H1 (cell line): ENCODE measurements at regions not wholly inside any gene's neighbourhood (a gene's known extent, or its start where the extent isn't known, plus 50 kb on each side); places are given as distances from the start of the nearest gene placed in this dataset.

ENCODE experiments used
- CTCF ChIA-PET: fragments of 300-600 bp; sonication (Branson Sonifier 250); formaldehyde crosslinking; loops from one replicate; lab custom pipeline; 2021; ENCODE audit not compliant: partially characterized antibody; lab: Charles Lee
- POLR2A ChIA-PET: fragments of 300-600 bp; sonication (Branson Sonifier 250); formaldehyde crosslinking; loops from one replicate; lab custom pipeline; 2021; ENCODE audit warnings: inconsistent platforms; ENCODE audit not compliant: partially characterized antibody; lab: Charles Lee
- DNase-seq, 2 experiments: peaks; one replicate each; pipeline versions ENCODE4 v3.0.0 to v3.0.0-alpha.2; 2010 to 2022; ENCODE audit warnings: low spot score in 2 of 2, low read depth in 1 of 2, mixed read lengths in 1 of 2
- FAIRE-seq: peaks from 2 replicates; lab custom pipeline; 2011; peaks lifted over from hg19 to GRCh38; lab: Jason Lieb, UNC
- H2AFZ ChIP-seq: 2 replicates; pipeline ENCODE4 v1.8.1; 2012; ENCODE audit warnings: low read length, inconsistent platforms
- H2AK5ac ChIP-seq: 2 replicates; pipeline ENCODE4 v1.6.1; 2013; ENCODE audit warnings: low read depth, low read length
- H2BK120ac ChIP-seq: replicated peaks from 2 replicates; pipeline ENCODE3; 2013; ENCODE audit warnings: low read depth, low read length, inconsistent platforms
- H2BK12ac ChIP-seq: 2 replicates; pipeline ENCODE4 v1.6.1; 2013; ENCODE audit warnings: low read depth, low read length
- H2BK15ac ChIP-seq: 2 replicates; pipeline ENCODE4 v1.6.1; 2013; ENCODE audit warnings: low read length
- H2BK20ac ChIP-seq: 2 replicates; pipeline ENCODE4 v1.6.1; 2013; ENCODE audit warnings: low read length
- H2BK5ac ChIP-seq: 2 replicates; pipeline ENCODE4 v1.6.1; 2013; ENCODE audit warnings: low read depth, low read length
- H3K14ac ChIP-seq: 2 replicates; pipeline ENCODE4 v1.6.1; 2013; ENCODE audit warnings: inconsistent platforms; ENCODE audit not compliant: insufficient read length
- H3K18ac ChIP-seq: 2 replicates; pipeline ENCODE4 v1.6.1; 2013; ENCODE audit warnings: low read length; ENCODE audit errors: extremely low read depth
- H3K23ac ChIP-seq: 2 replicates; pipeline ENCODE4 v1.6.1; 2013; ENCODE audit warnings: inconsistent platforms; ENCODE audit not compliant: insufficient read length
- H3K23me2 ChIP-seq: 2 replicates; pipeline ENCODE4 v1.6.1; 2013; ENCODE audit warnings: low read depth, low read length
- H3K27ac ChIP-seq: 2 replicates; pipeline ENCODE4 v1.6.1; 2011; ENCODE audit warnings: low read depth, low read length, inconsistent platforms
- H3K27me3 ChIP-seq, 4 experiments: replicated peaks in 1 of 4; 1 replicate in 1 of 4; 2 replicates in 3 of 4; pipeline versions ENCODE4 v1.6.1 to v1.8.1; 2011 to 2013; ENCODE audit warnings: low read length in 3 of 4, mild to moderate bottlenecking in 3 of 4, inconsistent platforms in 2 of 4, mixed read lengths in 2 of 4, moderate library complexity in 1 of 4; ENCODE audit not compliant: control insufficient read depth in 3 of 4, insufficient read depth in 3 of 4; ENCODE audit errors: extremely low read depth in 1 of 4
- H3K36me3 ChIP-seq, 4 experiments: 2 replicates each; pipeline versions ENCODE4 v1.6.1 to v1.8.1; 2011 to 2013; ENCODE audit warnings: mild to moderate bottlenecking in 4 of 4, low read length in 3 of 4, moderate library complexity in 2 of 4, control low read depth in 1 of 4, inconsistent platforms in 1 of 4; ENCODE audit not compliant: insufficient read depth in 4 of 4, control insufficient read depth in 2 of 4
- H3K4ac ChIP-seq: replicated peaks from 2 replicates; pipeline ENCODE3; 2013; ENCODE audit warnings: low read length, low read depth, mixed read lengths, inconsistent platforms; ENCODE audit not compliant: insufficient read length
- H3K4me1 ChIP-seq, 4 experiments: replicated peaks in 1 of 4; 1 replicate in 1 of 4; 2 replicates in 3 of 4; pipeline versions ENCODE4 v1.6.1 to v1.8.1; 2011 to 2013; ENCODE audit warnings: low read length in 3 of 4, inconsistent platforms in 2 of 4, mixed read lengths in 1 of 4; ENCODE audit not compliant: insufficient read depth in 4 of 4, control insufficient read depth in 3 of 4
- H3K4me2 ChIP-seq, 2 experiments: 2 replicates each; pipeline versions ENCODE4 v1.6.1 to v1.8.1; 2011 to 2013; ENCODE audit warnings: low read depth in 2 of 2, low read length in 2 of 2, control low read depth in 1 of 2, inconsistent platforms in 1 of 2, mild to moderate bottlenecking in 1 of 2; ENCODE audit not compliant: insufficient read depth in 1 of 2
- H3K4me3 ChIP-seq, 4 experiments: fragments of 200-600, 300-600 bp in 1 of 4; sonication (generic), shearing (Covaris generic), sonication (Bioruptor Twin) in 1 of 4; 2 replicates each; pipeline versions ENCODE4 v1.5.1 to v1.8.1; 2011 to 2016; ENCODE audit warnings: low read length in 4 of 4, low read depth in 3 of 4, control low read depth in 2 of 4, inconsistent platforms in 2 of 4, mild to moderate bottlenecking in 2 of 4, mixed read lengths in 1 of 4, moderate library complexity in 1 of 4; ENCODE audit not compliant: insufficient read depth in 2 of 4; ENCODE audit errors: extremely low read depth in 1 of 4
- H3K56ac ChIP-seq: replicated peaks from 2 replicates; pipeline ENCODE3; 2013; ENCODE audit warnings: low read depth, mild to moderate bottlenecking, mixed read lengths, low read length, inconsistent platforms; ENCODE audit not compliant: insufficient read length
- H3K79me1 ChIP-seq: 2 replicates; pipeline ENCODE4 v1.6.1; 2013; ENCODE audit warnings: low read depth, low read length, control low read depth
- H3K79me2 ChIP-seq, 2 experiments: 2 replicates each; pipeline versions ENCODE4 v1.6.1 to v1.8.1; 2012 to 2013; ENCODE audit warnings: low read length in 2 of 2, mild to moderate bottlenecking in 2 of 2, inconsistent platforms in 1 of 2; ENCODE audit not compliant: insufficient read depth in 2 of 2, control insufficient read depth in 1 of 2
- H3K9ac ChIP-seq, 4 experiments: replicated peaks in 1 of 4; 1 replicate in 1 of 4; 2 replicates in 3 of 4; pipeline versions ENCODE4 v1.6.1 to v1.8.1; 2011 to 2013; ENCODE audit warnings: low read depth in 3 of 4, low read length in 3 of 4, control low read depth in 2 of 4, mild to moderate bottlenecking in 2 of 4, moderate library complexity in 2 of 4, inconsistent platforms in 1 of 4; ENCODE audit errors: extremely low read depth in 1 of 4
- H3K9me3 ChIP-seq, 2 experiments: 2 replicates each; pipeline versions ENCODE4 v1.6.1 to v1.8.1; 2012 to 2013; ENCODE audit warnings: mild to moderate bottlenecking in 2 of 2, moderate library complexity in 2 of 2, control low read depth in 1 of 2, inconsistent platforms in 1 of 2, low read depth in 1 of 2, low read length in 1 of 2, mixed read lengths in 1 of 2; ENCODE audit not compliant: insufficient read depth in 2 of 2
- H4K20me1 ChIP-seq, 2 experiments: replicated peaks in 1 of 2; 2 replicates each; pipeline versions ENCODE3 to v1.8.1; 2011 to 2013; ENCODE audit warnings: inconsistent platforms in 2 of 2, low read length in 2 of 2, mild to moderate bottlenecking in 1 of 2; ENCODE audit not compliant: insufficient read depth in 2 of 2, control insufficient read depth in 1 of 2
- H4K5ac ChIP-seq: 2 replicates; pipeline ENCODE4 v1.6.1; 2013; ENCODE audit warnings: low read length, low read depth, mixed read lengths, inconsistent platforms; ENCODE audit not compliant: insufficient read length
- H4K8ac ChIP-seq: 2 replicates; pipeline ENCODE4 v1.8.0; 2013; ENCODE audit warnings: mild to moderate bottlenecking, moderate library complexity, low read length, inconsistent platforms; ENCODE audit not compliant: insufficient read depth; ENCODE audit errors: extremely low read depth
- H4K91ac ChIP-seq: replicated peaks from 2 replicates; pipeline ENCODE3; 2013; ENCODE audit warnings: low read length, mixed read lengths, inconsistent platforms; ENCODE audit not compliant: insufficient read length
- ATF3 ChIP-seq: IDR thresholded peaks from 2 replicates; pipeline ENCODE4 v1.6.1; 2011; ENCODE audit warnings: low read depth, mild to moderate bottlenecking, low read length; ENCODE audit not compliant: insufficient read depth
- BRCA1 ChIP-seq: IDR thresholded peaks from 2 replicates; pipeline ENCODE4 v1.6.1; 2012; ENCODE audit warnings: low read depth, low read length, improper control_type of control experiment
- CHD1 ChIP-seq: IDR thresholded peaks from 2 replicates; pipeline ENCODE4 v1.6.1; 2012; ENCODE audit warnings: low read depth, low read length, improper control_type of control experiment
- EP300 ChIP-seq, 2 experiments: IDR thresholded peaks; 1 replicate in 1 of 2; 2 replicates in 1 of 2; pipeline ENCODE4 v1.6.1; 2011 to 2012; ENCODE audit warnings: low read depth in 2 of 2, low read length in 2 of 2, mild to moderate bottlenecking in 2 of 2, borderline replicate concordance in 1 of 2, inconsistent platforms in 1 of 2, moderate library complexity in 1 of 2
- FOSL1 ChIP-seq: IDR thresholded peaks from 2 replicates; pipeline ENCODE4 v1.6.1; 2011; ENCODE audit warnings: mild to moderate bottlenecking, low read depth, low read length, moderate library complexity; ENCODE audit not compliant: insufficient read depth
- JUN ChIP-seq: IDR thresholded peaks from 2 replicates; pipeline ENCODE4 v1.6.1; 2011; ENCODE audit warnings: low read depth, mild to moderate bottlenecking, improper control_type of control experiment, low read length
- NANOG ChIP-seq: IDR thresholded peaks from 2 replicates; pipeline ENCODE4 v1.6.1; 2011; ENCODE audit warnings: low read length, low read depth, mild to moderate bottlenecking, inconsistent platforms; ENCODE audit not compliant: insufficient read depth, poor library complexity, severe bottlenecking
- RFX5 ChIP-seq: IDR thresholded peaks from 2 replicates; pipeline ENCODE4 v1.6.1; 2011; ENCODE audit warnings: low read depth, low read length, improper control_type of control experiment, borderline replicate concordance
- SRF ChIP-seq: IDR thresholded peaks from 2 replicates; pipeline ENCODE4 v1.6.1; 2011; ENCODE audit warnings: mild to moderate bottlenecking, low read depth, low read length, moderate library complexity
- TAF7 ChIP-seq: optimal IDR thresholded peaks from 2 replicates; pipeline ENCODE3; 2011; ENCODE audit warnings: low read depth, mild to moderate bottlenecking, inconsistent platforms, low read length, moderate library complexity, borderline replicate concordance
- TBP ChIP-seq: IDR thresholded peaks from 2 replicates; pipeline ENCODE4 v1.6.1; 2011; ENCODE audit warnings: low read depth, low read length, improper control_type of control experiment
- TEAD4 ChIP-seq: IDR thresholded peaks from 2 replicates; pipeline ENCODE4 v1.6.1; 2012; ENCODE audit warnings: low read depth, low read length, inconsistent platforms, mixed read lengths
- YY1 ChIP-seq: IDR thresholded peaks from 2 replicates; pipeline ENCODE4 v1.6.1; 2011; ENCODE audit warnings: low read depth, mild to moderate bottlenecking, low read length
- WGBS, 2 experiments: shearing (Covaris generic) in 1 of 2; methylation state at CpG; one replicate each; pipeline versions ENCODE4 v1.1.6 to v1.1.7; 2013 to 2015; ENCODE audit warnings: low lambda C conversion rate in 2 of 2, mixed read lengths in 2 of 2, inconsistent platforms in 1 of 2, low coverage in 1 of 2, missing lambda C conversion rate in 1 of 2; ENCODE audit not compliant: insufficient replicate concordance in 2 of 2, insufficient coverage in 1 of 2, insufficient read length in 1 of 2; ENCODE audit errors: extremely low coverage in 1 of 2, missing lambda C conversion rate in 1 of 2; 5-methylcytosine and 5-hydroxymethylcytosine counted together
- TF ChIP-seq, protein P1 (sequence below): IDR thresholded peaks from 2 replicates; pipeline ENCODE4 v1.6.1; 2011; ENCODE audit warnings: low read length, improper control_type of control experiment

DNA sequence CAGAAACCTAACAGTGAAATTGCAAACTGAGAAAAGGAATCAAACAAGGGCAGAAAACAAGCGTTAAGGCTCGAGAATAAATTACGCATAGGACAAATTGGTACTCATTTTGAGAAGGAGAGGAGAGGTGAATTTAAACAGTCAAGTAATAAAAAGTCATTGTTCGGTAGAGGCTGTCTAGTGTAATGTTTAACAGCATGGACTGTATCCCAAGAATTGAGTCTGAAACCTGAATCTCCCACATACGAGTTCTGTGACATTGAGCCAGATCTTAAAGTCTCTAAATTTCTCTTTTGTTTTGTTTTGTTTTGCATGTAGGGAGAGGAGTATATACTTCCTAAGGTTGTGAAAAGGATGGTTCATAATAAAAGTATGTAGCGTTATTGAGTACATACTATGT, 216.5 kb upstream of the BTG1 start:
- no peak overlapping the region for H4K5ac ChIP-seq
- DNase-seq (no peak), FAIRE-seq (no peak)
- no peak overlapping the region for H3K4ac ChIP-seq
- WGBS, 2 experiments: 93% methylated on average over 6 of the region's 6 CpGs; no CpG with 5 or more reads in 1 of the 2 experiments
- ChIA-PET POLR2A (no interaction called here), CTCF (no interaction called here)
- peaks cover 0 to 6% (median 0%) of the 10 kb centered on the region in 4 experiments; a peak in 2 of 7 replicates for H3K4me1 ChIP-seq
- H2BK15ac ChIP-seq: no peak overlapping the region
- no peak overlapping the region for H3K56ac ChIP-seq
- no peak overlapping the region for H2BK120ac ChIP-seq
- H2BK20ac ChIP-seq: no peak overlapping the region
- H3K4me3 ChIP-seq: no peak overlapping the region
- H3K9me3 ChIP-seq: no peaks in the 10 kb centered on the region
- H3K4me2 ChIP-seq: no peak overlapping the region
- no peak overlapping the region for H3K18ac ChIP-seq
- H4K91ac ChIP-seq: no peak overlapping the region
- H2BK5ac ChIP-seq: no peak overlapping the region
- no peak overlapping the region for H2AK5ac ChIP-seq
- H2BK12ac ChIP-seq: no peak overlapping the region
- H3K27ac ChIP-seq: no peak overlapping the region
- no peak overlapping the region for H2AFZ ChIP-seq
- no peaks in the 10 kb centered on the region for H3K36me3 ChIP-seq
- no peaks in the 10 kb centered on the region for H3K79me2 ChIP-seq
- H4K20me1 ChIP-seq: no peaks in the 10 kb centered on the region
- H3K9ac ChIP-seq: no peak overlapping the region
- H3K14ac ChIP-seq: no peak overlapping the region
- H3K79me1 ChIP-seq: no peaks in the 10 kb centered on the region
- H3K23me2 ChIP-seq: peaks cover 1% of the 10 kb centered on the region; the same call in 1 of the 2 replicates
- no peak overlapping the region for H4K8ac ChIP-seq
- H3K23ac ChIP-seq: no peak overlapping the region
- H3K27me3 ChIP-seq: no peaks in the 10 kb centered on the region
- TF ChIP-seq, protein P1, sequence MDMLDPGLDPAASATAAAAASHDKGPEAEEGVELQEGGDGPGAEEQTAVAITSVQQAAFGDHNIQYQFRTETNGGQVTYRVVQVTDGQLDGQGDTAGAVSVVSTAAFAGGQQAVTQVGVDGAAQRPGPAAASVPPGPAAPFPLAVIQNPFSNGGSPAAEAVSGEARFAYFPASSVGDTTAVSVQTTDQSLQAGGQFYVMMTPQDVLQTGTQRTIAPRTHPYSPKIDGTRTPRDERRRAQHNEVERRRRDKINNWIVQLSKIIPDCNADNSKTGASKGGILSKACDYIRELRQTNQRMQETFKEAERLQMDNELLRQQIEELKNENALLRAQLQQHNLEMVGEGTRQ: no peak
- no peak for TF ChIP-seq TBP
- TF ChIP-seq EP300 (IDR thresholded peaks at IDR 0.05; ENCODE audit: borderline replicate concordance in 1 of 2, low read depth in 2 of 2, low read length in 2 of 2): no peak
- TF ChIP-seq RFX5: no peak
- TF ChIP-seq ATF3: no peak
- no peak for TF ChIP-seq TAF7
- no peak for TF ChIP-seq BRCA1
- no peak for TF ChIP-seq NANOG
- TF ChIP-seq SRF: no peak
- TF ChIP-seq CHD1: no peak
- no peak for TF ChIP-seq JUN
- no peak for TF ChIP-seq FOSL1
- no peak for TF ChIP-seq TEAD4
- TF ChIP-seq YY1: no peak
